Mucosa of descending colon (tissue), 3 donors: ENCODE measurements at regions not wholly inside any gene's neighbourhood (a gene's known extent, or its start where the extent isn't known, plus 50 kb on each side); places are given as distances from the start of the nearest gene placed in this dataset.

Experiments
- ATAC-seq: fragments of 200-7000 bp; cut with Tn5 transposase; one replicate; pipeline ENCODE4 v1.9.1; 2020; ENCODE audit warnings: mild to moderate bottlenecking, moderate library complexity
- DNase-seq, 3 donors: peaks; one replicate each; pipeline ENCODE4 v3.0.0-alpha.2; 2020
- H3K36me3 ChIP-seq: fragments of 200-600 bp; one replicate; pipeline ENCODE4 v1.8.0; 2021; ENCODE audit warnings: low read depth, mild to moderate bottlenecking
- H3K4me1 ChIP-seq: fragments of 200-600 bp; one replicate; pipeline ENCODE4 v1.8.0; 2021; ENCODE audit warnings: low read depth, mild to moderate bottlenecking
- H3K4me3 ChIP-seq: fragments of 200-600 bp; one replicate; pipeline ENCODE4 v1.8.0; 2021; ENCODE audit warnings: mild to moderate bottlenecking
- H3K9me3 ChIP-seq: fragments of 200-600 bp; one replicate; pipeline ENCODE4 v1.8.0; 2021; ENCODE audit warnings: mild to moderate bottlenecking
- intact Hi-C, 2 donors: fragments of 100-400 bp; cut with DNase I in 1 of 2; cut with micrococcal nuclease in 1 of 2; formaldehyde crosslinking; loops; one replicate each; pipeline versions ENCODE4 v1.11.0 to v1.11.1; 2022; cut with DNase I, micrococcal nuclease
- TF ChIP-seq, protein P1 (sequence below): fragments of 200-600 bp; IDR thresholded peaks from one replicate; pipeline ENCODE4 v1.8.0; 2022; ENCODE audit warnings: antibody characterized with exemption, mild to moderate bottlenecking
- donor health status: DM: no; HTN: no; CAD: no; lungs with moderate emphysema.
- donor health status: DM: no; HTN: no; CAD: no.
- donor health status: DM: no; HTN: yes; CAD: no.

GRCh38 chr16:51317575-51317974, 166.5 kb upstream of the SALL1 start:
- TF ChIP-seq, protein P1, sequence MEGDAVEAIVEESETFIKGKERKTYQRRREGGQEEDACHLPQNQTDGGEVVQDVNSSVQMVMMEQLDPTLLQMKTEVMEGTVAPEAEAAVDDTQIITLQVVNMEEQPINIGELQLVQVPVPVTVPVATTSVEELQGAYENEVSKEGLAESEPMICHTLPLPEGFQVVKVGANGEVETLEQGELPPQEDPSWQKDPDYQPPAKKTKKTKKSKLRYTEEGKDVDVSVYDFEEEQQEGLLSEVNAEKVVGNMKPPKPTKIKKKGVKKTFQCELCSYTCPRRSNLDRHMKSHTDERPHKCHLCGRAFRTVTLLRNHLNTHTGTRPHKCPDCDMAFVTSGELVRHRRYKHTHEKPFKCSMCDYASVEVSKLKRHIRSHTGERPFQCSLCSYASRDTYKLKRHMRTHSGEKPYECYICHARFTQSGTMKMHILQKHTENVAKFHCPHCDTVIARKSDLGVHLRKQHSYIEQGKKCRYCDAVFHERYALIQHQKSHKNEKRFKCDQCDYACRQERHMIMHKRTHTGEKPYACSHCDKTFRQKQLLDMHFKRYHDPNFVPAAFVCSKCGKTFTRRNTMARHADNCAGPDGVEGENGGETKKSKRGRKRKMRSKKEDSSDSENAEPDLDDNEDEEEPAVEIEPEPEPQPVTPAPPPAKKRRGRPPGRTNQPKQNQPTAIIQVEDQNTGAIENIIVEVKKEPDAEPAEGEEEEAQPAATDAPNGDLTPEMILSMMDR, result no peak

DNA sequence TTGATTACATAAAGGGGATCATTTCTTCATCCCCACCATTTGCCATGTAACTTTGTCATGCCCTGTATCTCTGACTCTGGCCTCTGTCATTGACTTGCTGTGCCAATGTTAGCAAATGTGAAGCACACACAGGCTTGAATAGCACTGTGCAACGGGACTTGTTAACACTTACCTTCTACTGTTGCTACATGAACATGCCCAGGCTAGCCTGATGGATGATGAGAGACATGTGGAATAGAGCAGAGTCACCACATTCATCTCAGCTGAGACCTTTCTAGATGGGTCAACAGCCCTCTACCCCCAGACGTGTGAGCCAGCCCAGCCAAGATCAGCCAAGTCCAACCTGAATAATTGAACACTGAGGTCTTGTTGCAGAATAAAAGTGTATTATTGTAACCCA, 162.1 kb upstream of the SALL1 start:
- intact Hi-C loops, result no loop called here
- no peaks in the 10 kb centered on the region for H3K4me1 ChIP-seq
- DNase-seq (no peak), ATAC-seq (no peak)
- no peaks in the 10 kb centered on the region for H3K9me3 ChIP-seq
- no peaks in the 10 kb centered on the region for H3K36me3 ChIP-seq
- TF ChIP-seq, protein P1, result no peak
- H3K4me3 ChIP-seq, result no peak overlapping the region

More at GRCh38 chr16:51317575-51317974, 166.5 kb upstream of the SALL1 start:
- ATAC-seq (no peak), DNase-seq (no peak)
- Histone ChIP-seq H3K4me3 (no peak overlapping the region), H3K9me3 (no peaks in the 10 kb centered on the region), H3K36me3 (no peaks in the 10 kb centered on the region), H3K4me1 (no peaks in the 10 kb centered on the region)
- intact Hi-C loops, result no loop called here

DNA sequence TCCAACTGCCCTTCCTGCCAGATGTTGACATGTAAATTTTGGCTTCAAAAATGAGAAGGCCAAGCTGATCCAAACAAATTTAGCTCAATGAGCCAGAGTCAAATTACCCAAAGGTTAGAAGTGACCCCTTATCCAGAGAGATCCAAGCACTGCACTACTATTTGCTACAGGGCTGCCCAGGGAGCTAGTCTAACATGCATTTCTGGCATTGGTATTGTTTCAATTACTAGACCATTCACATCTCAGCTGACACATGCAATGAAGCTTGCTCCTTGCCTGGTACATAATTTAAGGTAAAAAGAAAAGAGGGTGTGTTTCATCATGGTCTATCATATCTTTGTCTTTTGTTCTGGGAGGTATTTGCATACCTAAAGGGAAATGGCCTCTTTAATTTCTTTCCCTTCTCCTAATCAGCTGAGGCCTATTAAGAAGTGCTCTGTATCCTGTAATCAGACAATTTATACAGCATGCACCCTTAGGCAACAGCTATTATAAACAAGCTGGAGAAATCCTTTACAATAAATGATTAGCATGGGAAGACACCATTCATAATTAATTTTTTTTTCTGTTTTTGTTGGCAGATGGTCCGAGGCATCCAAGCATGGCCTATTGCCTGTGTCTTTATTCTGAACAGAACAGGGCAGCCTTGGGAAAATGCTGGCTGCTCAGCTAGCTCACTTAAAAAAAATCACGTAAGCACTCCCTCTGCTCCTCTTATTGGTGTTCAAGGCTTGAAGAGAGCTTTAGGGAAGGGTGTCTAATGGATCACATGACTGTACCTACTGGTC, 161.5 kb upstream of the SALL1 start:
- TF ChIP-seq, protein P1, result no peak
- Histone ChIP-seq H3K9me3 (no peaks in the 10 kb centered on the region), H3K4me3 (no peak overlapping the region), H3K4me1 (no peaks in the 10 kb centered on the region), H3K36me3 (no peaks in the 10 kb centered on the region)
- no peak for DNase-seq
- intact Hi-C loops, result no loop called here
- ATAC-seq, result no peak

- no peak for ATAC-seq
- H3K4me3 ChIP-seq, result no peak overlapping the region
- H3K9me3 ChIP-seq, result no peaks in the 10 kb centered on the region
- DNase-seq, result no peak
- H3K36me3 ChIP-seq, result no peaks in the 10 kb centered on the region
- TF ChIP-seq, protein P1, result no peak
- intact Hi-C loops, result no loop called here
- no peaks in the 10 kb centered on the region for H3K4me1 ChIP-seq
Measured at GRCh38 chr16:51310159-51310558, 159.1 kb upstream of the SALL1 start.

GRCh38 chr16:51306886-51307595, 156.0 kb upstream of the SALL1 start:
- DNase-seq (no peak), ATAC-seq (no peak)
- Histone ChIP-seq H3K9me3 (no peaks in the 10 kb centered on the region), H3K4me1 (no peaks in the 10 kb centered on the region), H3K36me3 (no peaks in the 10 kb centered on the region), H3K4me3 (no peak overlapping the region)
- intact Hi-C loops, result no loop called here
- TF ChIP-seq, protein P1, result no peak
